Endothelial cell of umbilical vein (primary cell): ENCODE measurements at regions not wholly inside any gene's neighbourhood (a gene's known extent, or its start where the extent isn't known, plus 50 kb on each side); places are given as distances from the start of the nearest gene placed in this dataset.

ENCODE experiments used
- BruUV-seq: library from RNA; stranded (reverse); fragments of 400-500 nt; replicated peaks from 2 replicates; lab custom pipeline; 2021; lab: Mats Ljungman, UMichigan
- CTCF ChIA-PET: fragments of 300-600, 350-600 bp; sonication (Branson Sonifier 250); formaldehyde crosslinking; loops from one replicate; lab custom pipeline; 2021; ENCODE audit warnings: antibody characterized with exemption, inconsistent platforms; lab: Charles Lee
- POLR2A ChIA-PET: fragments of 300-600, 350-600 bp; sonication (Branson Sonifier 250); formaldehyde crosslinking; loops from one replicate; lab custom pipeline; 2021; ENCODE audit warnings: antibody characterized with exemption, inconsistent platforms; lab: Charles Lee
- DNase-seq: peaks from one replicate; pipeline ENCODE4 v3.0.0-alpha.2; 2011; ENCODE audit warnings: low read depth, low spot score
- FAIRE-seq: peaks from 2 replicates; lab custom pipeline; 2011; peaks lifted over from hg19 to GRCh38; lab: Jason Lieb, UNC
- H2AFZ ChIP-seq: 2 replicates; pipeline ENCODE4 v1.6.0; 2012; ENCODE audit warnings: low read depth, low read length, control low read depth, inconsistent platforms
- H3K27ac ChIP-seq: 2 replicates; pipeline ENCODE4 v1.5.1; 2011; ENCODE audit warnings: low read depth, mild to moderate bottlenecking, control low read depth, low read length, moderate library complexity; ENCODE audit not compliant: insufficient read depth
- H3K27me3 ChIP-seq, 2 experiments: 2 replicates each; pipeline versions ENCODE4 v1.6.0 to v1.6.1; 2011; ENCODE audit warnings: low read length in 2 of 2, mixed read lengths in 1 of 2; ENCODE audit not compliant: control insufficient read depth in 2 of 2, insufficient read depth in 2 of 2
- H3K36me3 ChIP-seq, 2 experiments: 2 replicates in 1 of 2; 3 replicates in 1 of 2; pipeline ENCODE4 v1.5.1; 2011; ENCODE audit warnings: low read length in 2 of 2, mild to moderate bottlenecking in 1 of 2, moderate library complexity in 1 of 2; ENCODE audit not compliant: control insufficient read depth in 2 of 2, insufficient read depth in 2 of 2; ENCODE audit errors: extremely low read depth in 1 of 2
- H3K4me1 ChIP-seq: 3 replicates; pipeline ENCODE4 v1.5.1; 2011; ENCODE audit warnings: mild to moderate bottlenecking, low read length; ENCODE audit not compliant: control insufficient read depth, insufficient read depth; ENCODE audit errors: extremely low read depth
- H3K4me2 ChIP-seq: 2 replicates; pipeline ENCODE4 v1.6.1; 2011; ENCODE audit warnings: low read length, control low read depth, mixed read lengths; ENCODE audit not compliant: insufficient read depth
- H3K4me3 ChIP-seq, 3 experiments: fragments of 200-600 bp in 1 of 3; sonication (generic), shearing (Covaris generic) in 1 of 3; replicated peaks in 1 of 3; 2 replicates each; pipeline ENCODE4 v1.5.1; 2011 to 2016; ENCODE audit warnings: control low read depth in 3 of 3, low read length in 3 of 3, mild to moderate bottlenecking in 2 of 3, inconsistent platforms in 1 of 3, low read depth in 1 of 3, moderate library complexity in 1 of 3; ENCODE audit not compliant: insufficient read depth in 1 of 3
- H3K79me2 ChIP-seq: 2 replicates; pipeline ENCODE4 v1.6.0; 2012; ENCODE audit warnings: low read length, inconsistent platforms; ENCODE audit not compliant: control insufficient read depth, insufficient read depth
- H3K9ac ChIP-seq: replicated peaks from 2 replicates; pipeline ENCODE3; 2011; ENCODE audit warnings: low read length, control low read depth; ENCODE audit not compliant: insufficient read depth; ENCODE audit errors: extremely low read depth
- H3K9me1 ChIP-seq: replicated peaks from 3 replicates; pipeline ENCODE4 v1.6.0; 2011; ENCODE audit warnings: mild to moderate bottlenecking, low read length; ENCODE audit not compliant: control insufficient read depth, insufficient read depth; ENCODE audit errors: extremely low read depth
- H3K9me3 ChIP-seq: replicated peaks from 2 replicates; pipeline ENCODE4 v1.5.1; 2012; ENCODE audit warnings: low read length, inconsistent platforms; ENCODE audit not compliant: control insufficient read depth, insufficient read depth
- H4K20me1 ChIP-seq: replicated peaks from 2 replicates; pipeline ENCODE3; 2011; ENCODE audit warnings: mild to moderate bottlenecking, low read length; ENCODE audit not compliant: control insufficient read depth, insufficient read depth; ENCODE audit errors: extremely low read depth
- CTCF ChIP-seq, 2 donors: IDR thresholded peaks; 1 replicate in 1 of 2; 2 replicates in 1 of 2; pipeline ENCODE4 v1.5.1; 2011; ENCODE audit warnings: low read length in 2 of 2, mild to moderate bottlenecking in 2 of 2, moderate library complexity in 2 of 2, control low read depth in 1 of 2, inconsistent platforms in 1 of 2, low read depth in 1 of 2; ENCODE audit not compliant: insufficient read depth in 1 of 2; ENCODE audit errors: extremely low read depth in 1 of 2
- EZH2 ChIP-seq: IDR thresholded peaks from 2 replicates; pipeline ENCODE4 v1.6.1; 2012; ENCODE audit warnings: borderline replicate concordance, low read depth, mild to moderate bottlenecking, moderate library complexity, low read length, inconsistent platforms; ENCODE audit not compliant: severe bottlenecking
- FOS ChIP-seq: IDR thresholded peaks from 2 replicates; pipeline ENCODE4 v1.6.1; 2011; ENCODE audit warnings: mild to moderate bottlenecking, low read length, moderate library complexity, borderline replicate concordance; ENCODE audit not compliant: insufficient read depth
- GATA2 ChIP-seq: IDR thresholded peaks from 2 replicates; pipeline ENCODE4 v1.7.0; 2011; ENCODE audit warnings: low read depth, mild to moderate bottlenecking, moderate library complexity, mixed read lengths, low read length; ENCODE audit not compliant: insufficient read length, insufficient read depth
- JUN ChIP-seq: IDR thresholded peaks from 2 replicates; pipeline ENCODE4 v1.6.1; 2011; ENCODE audit warnings: borderline replicate concordance, low read depth; ENCODE audit not compliant: insufficient read length, insufficient read depth
- MAX ChIP-seq: IDR thresholded peaks from 2 replicates; pipeline ENCODE4 v1.6.1; 2011; ENCODE audit not compliant: insufficient read depth, insufficient read length
- MYC ChIP-seq: IDR thresholded peaks from one replicate; pipeline ENCODE4 v1.6.1; 2011; ENCODE audit warnings: mild to moderate bottlenecking, low read depth, low read length
- POLR2A ChIP-seq: IDR thresholded peaks from 2 replicates; pipeline ENCODE4 v1.6.1; 2012; ENCODE audit warnings: low read depth, mild to moderate bottlenecking, control low read depth, low read length
- POLR2AphosphoS5 ChIP-seq: IDR thresholded peaks from 2 replicates; pipeline ENCODE4 v1.6.1; 2012; ENCODE audit warnings: low read depth, mild to moderate bottlenecking, control low read depth, low read length, moderate library complexity; ENCODE audit not compliant: insufficient read depth
- dilution Hi-C: fragments of 300-500 bp; cut with MboI; formaldehyde crosslinking; loops from one replicate; pipeline ENCODE4 v1.15.0; 2019; ENCODE audit warnings: low sequenced_read_pairs; ENCODE audit not compliant: extremely low pct_ligation_motif_present
- intact Hi-C: fragments of 100-400 bp; cut with micrococcal nuclease; formaldehyde crosslinking; loops from one replicate; pipeline ENCODE4 v1.10.0; 2022

- no peaks in the 10 kb centered on the region for H3K79me2 ChIP-seq
- BruUV-seq: no TSS peak
- H3K36me3 ChIP-seq: no peaks in the 10 kb centered on the region
- no peak overlapping the region for H3K4me3 ChIP-seq
- intact Hi-C loops (no loop called here), dilution Hi-C loops (no loop called here)
- no peaks in the 10 kb centered on the region for H3K9me1 ChIP-seq
- no peak overlapping the region for H3K4me2 ChIP-seq
- DNase-seq: no peak
- H4K20me1 ChIP-seq: no peaks in the 10 kb centered on the region
- H3K27ac ChIP-seq: no peak overlapping the region
- no peaks in the 10 kb centered on the region for H3K27me3 ChIP-seq
- no peak for FAIRE-seq
- no peak overlapping the region for H2AFZ ChIP-seq
- H3K4me1 ChIP-seq: peaks cover 10% of the 10 kb centered on the region
- CTCF ChIA-PET: interaction anchor here (0.8 kb wide), 1 partner anchor 15 kb away, joined by 5 read pairs; no protein-coding TSS in a partner anchor
- POLR2A ChIA-PET: no interaction called here
- no peak overlapping the region for H3K9ac ChIP-seq
- TF ChIP-seq JUN (no peak), POLR2AphosphoS5 (no peak)
- no peaks in the 10 kb centered on the region for H3K9me3 ChIP-seq
These were observed 90.9 kb upstream of the CPM start for GRCh38 chr12:69023840-69024239.

- dilution Hi-C loops: no loop called here
- Histone ChIP-seq H4K20me1 (no peaks in the 10 kb centered on the region), H3K4me3 (no peak overlapping the region), H3K27me3 (no peaks in the 10 kb centered on the region), H3K9me3 (no peaks in the 10 kb centered on the region), H3K27ac (no peak overlapping the region), H3K4me1 (peaks cover 10% of the 10 kb centered on the region), H3K9ac (no peak overlapping the region), H2AFZ (no peak overlapping the region), H3K79me2 (no peaks in the 10 kb centered on the region), H3K9me1 (no peaks in the 10 kb centered on the region), H3K4me2 (no peak overlapping the region), H3K36me3 (no peaks in the 10 kb centered on the region)
- CTCF ChIA-PET: interaction anchor here (0.9 to 1.0 kb wide), 2 partner anchors 9 to 45 kb away, joined by 3 read pairs; no protein-coding TSS in a partner anchor
- BruUV-seq: no TSS peak
- FAIRE-seq (no peak), DNase-seq (no peak)
- no peak for TF ChIP-seq CTCF (IDR thresholded peaks at IDR 0.05; ENCODE audit: extremely low read depth in 1 of 2, insufficient read depth in 1 of 2, low read depth in 1 of 2, low read length in 2 of 2)
- TF ChIP-seq FOS: no peak
- no peak for TF ChIP-seq MAX
- no peak for TF ChIP-seq MYC
- no peak for TF ChIP-seq POLR2A
- TF ChIP-seq GATA2: no peak
- TF ChIP-seq JUN: no peak
- TF ChIP-seq EZH2: no peak
- no peak for TF ChIP-seq POLR2AphosphoS5
- intact Hi-C loops: no loop called here
- POLR2A ChIA-PET: no interaction called here
These were observed 91.4 kb upstream of the CPM start for GRCh38 chr12:69024413-69024812.
